GM12878 (cell line): ENCODE measurements at regions not wholly inside any gene's neighbourhood (a gene's known extent, or its start where the extent isn't known, plus 50 kb on each side); places are given as distances from the start of the nearest gene placed in this dataset.

Experiments used
- ATAC-seq: fragments of 200-7000 bp; cut with Tn5 transposase; 3 replicates; pipeline ENCODE4 v1.9.1; 2020; ENCODE audit warnings: mild to moderate bottlenecking, moderate library complexity
- BruUV-seq: library from RNA; stranded (reverse); fragments of 400-500 nt; replicated peaks from 2 replicates; lab custom pipeline; 2021; lab: Mats Ljungman, UMichigan
- CTCF ChIA-PET: fragments of 300-600 bp; sonication (Branson Sonifier 250); formaldehyde crosslinking; extraction: SDS; loops from one replicate; lab custom pipeline; 2021; ENCODE audit warnings: inconsistent platforms; lab: Yijun Ruan, JAX
- POLR2A ChIA-PET: fragments of 350-600 bp; formaldehyde crosslinking; extraction: SDS; loops from one replicate; lab custom pipeline; 2021; ENCODE audit warnings: inconsistent platforms; lab: Charles Lee
- RAD21 ChIA-PET: fragments of 300-600 bp; sonication (Branson Sonifier 250); formaldehyde crosslinking; loops from one replicate; lab custom pipeline; 2023; ENCODE audit warnings: antibody characterized with exemption; ENCODE audit not compliant: unreplicated experiment; lab: Charles Lee
- SMC1A ChIA-PET: fragments of 300-600 bp; sonication (Branson Sonifier 250); formaldehyde crosslinking; loops from one replicate; lab custom pipeline; 2023; ENCODE audit not compliant: unreplicated experiment, uncharacterized antibody; lab: Charles Lee
- DNase-seq: peaks from one replicate; pipeline ENCODE4 v3.0.0-alpha.2; 2011; ENCODE audit warnings: low read depth, low spot score
- FAIRE-seq: peaks from 3 replicates; lab custom pipeline; 2011; peaks lifted over from hg19 to GRCh38; lab: Jason Lieb, UNC
- H2AFZ ChIP-seq: 2 replicates; pipeline ENCODE4 v1.6.0; 2011; ENCODE audit warnings: low read depth, low read length, control low read depth; ENCODE audit not compliant: control insufficient read depth
- H3K27ac ChIP-seq: 2 replicates; pipeline ENCODE4 v1.5.1; 2011; ENCODE audit warnings: control low read depth; ENCODE audit not compliant: control insufficient read depth, insufficient read depth
- H3K27me3 ChIP-seq, 2 experiments: replicated peaks in 1 of 2; 2 replicates each; pipeline versions ENCODE4 v1.6.0 to v1.6.1; 2011; ENCODE audit warnings: low read length in 1 of 2; ENCODE audit not compliant: control insufficient read depth in 2 of 2, insufficient read depth in 2 of 2
- H3K36me3 ChIP-seq, 2 experiments: 2 replicates each; pipeline ENCODE4 v1.5.1; 2011; ENCODE audit warnings: low read length in 1 of 2; ENCODE audit not compliant: control insufficient read depth in 2 of 2, insufficient read depth in 2 of 2
- H3K4me1 ChIP-seq: 2 replicates; pipeline ENCODE4 v1.6.1; 2011; ENCODE audit warnings: mild to moderate bottlenecking, low read length, moderate library complexity, mixed read lengths; ENCODE audit not compliant: control insufficient read depth, insufficient read depth
- H3K4me2 ChIP-seq: 2 replicates; pipeline ENCODE4 v1.6.0; 2011; ENCODE audit warnings: control low read depth; ENCODE audit not compliant: control insufficient read depth, insufficient read depth
- H3K4me3 ChIP-seq: fragments of 200-600 bp; sonication (generic); 2 replicates; pipeline ENCODE4 v1.5.1; 2016
- H3K79me2 ChIP-seq: 2 replicates; pipeline ENCODE4 v1.6.0; 2011; ENCODE audit warnings: low read length; ENCODE audit not compliant: control insufficient read depth, insufficient read depth
- H3K9ac ChIP-seq: 2 replicates; pipeline ENCODE4 v1.8.0; 2011; ENCODE audit warnings: low read length, control low read depth, mixed read lengths; ENCODE audit not compliant: control insufficient read depth, insufficient read depth
- H3K9me3 ChIP-seq: replicated peaks from 3 replicates; pipeline ENCODE4 v1.5.1; 2011; ENCODE audit warnings: mild to moderate bottlenecking, low read length; ENCODE audit not compliant: control insufficient read depth, insufficient read depth
- H4K20me1 ChIP-seq: 2 replicates; pipeline ENCODE4 v1.6.0; 2011; ENCODE audit not compliant: control insufficient read depth, insufficient read depth
- FOXK2 ChIP-seq: fragments of 450-650 bp; IDR thresholded peaks from 2 replicates; pipeline ENCODE4 v1.6.1; 2017; ENCODE audit warnings: mild to moderate bottlenecking, moderate library complexity
- FOXM1 ChIP-seq: IDR thresholded peaks from 2 replicates; pipeline ENCODE4 v1.6.1; 2012; ENCODE audit warnings: low read depth, mild to moderate bottlenecking, inconsistent platforms, low read length, moderate library complexity
- HDAC2 ChIP-seq: fragments of 200-600 bp; sonication (generic); IDR thresholded peaks from 2 replicates; pipeline ENCODE4 v1.6.1; 2017
- IKZF1 ChIP-seq: fragments of 450-650 bp; conservative IDR thresholded peaks from 2 replicates; pipeline ENCODE4 v1.6.1; 2017; ENCODE audit warnings: antibody characterized with exemption, mild to moderate bottlenecking
- PAX8 ChIP-seq: fragments of 450-650 bp; IDR thresholded peaks from 2 replicates; pipeline ENCODE4 v1.6.1; 2017; ENCODE audit warnings: mild to moderate bottlenecking, moderate library complexity
- STAT1 ChIP-seq: fragments of 450-650 bp; conservative IDR thresholded peaks from 2 replicates; pipeline ENCODE4 v1.6.1; 2014; ENCODE audit warnings: antibody characterized with exemption, mild to moderate bottlenecking
- SUZ12 ChIP-seq: fragments of 200-600 bp; sonication (generic); IDR thresholded peaks from one replicate; pipeline ENCODE4 v1.6.1; 2018; ENCODE audit warnings: antibody characterized with exemption, mild to moderate bottlenecking; ENCODE audit not compliant: unreplicated experiment
- TCF3 ChIP-seq: IDR thresholded peaks from 2 replicates; pipeline ENCODE4 v1.6.1; 2012; ENCODE audit warnings: low read depth, mild to moderate bottlenecking, low read length, borderline replicate concordance; ENCODE audit not compliant: insufficient read depth
- ZNF217 ChIP-seq: fragments of 450-650 bp; IDR thresholded peaks from 2 replicates; pipeline ENCODE4 v1.6.1; 2017; ENCODE audit warnings: antibody characterized with exemption, mild to moderate bottlenecking
- ZNF622 ChIP-seq: fragments of 450-650 bp; IDR thresholded peaks from 2 replicates; pipeline ENCODE4 v1.6.1; 2017; ENCODE audit warnings: mild to moderate bottlenecking, inconsistent platforms
- WGBS: methylation state at CpG from one replicate; pipeline ENCODE4 v1.1.6; 2016; ENCODE audit warnings: low lambda C conversion rate; ENCODE audit not compliant: insufficient replicate concordance, insufficient coverage; ENCODE audit errors: missing lambda C conversion rate; 5-methylcytosine and 5-hydroxymethylcytosine counted together
- in situ Hi-C: fragments of 300-500 bp; cut with MboI; formaldehyde crosslinking; loops from 9 replicates; pipeline ENCODE4 v1.14.3; 2018; ENCODE audit warnings: mixed read lengths
- intact Hi-C: fragments of 100-400 bp; cut with micrococcal nuclease; formaldehyde crosslinking; loops from one replicate; pipeline ENCODE4 v1.14.2; 2022; ENCODE audit not compliant: unreplicated experiment
- TF ChIP-seq, protein P1 (sequence below): fragments of 450-650 bp; IDR thresholded peaks from 2 replicates; pipeline ENCODE4 v1.6.1; 2017; ENCODE audit warnings: borderline replicate concordance
- TF ChIP-seq, protein P2 (sequence below): fragments of 450-650 bp; IDR thresholded peaks from 2 replicates; pipeline ENCODE4 v1.6.1; 2018; ENCODE audit warnings: borderline replicate concordance, mild to moderate bottlenecking; ENCODE audit not compliant: partially characterized antibody
- TF ChIP-seq, protein P3 (sequence below): fragments of 450-650 bp; IDR thresholded peaks from 2 replicates; pipeline ENCODE4 v1.6.1; 2017; ENCODE audit warnings: antibody characterized with exemption, mild to moderate bottlenecking, moderate library complexity

DNA sequence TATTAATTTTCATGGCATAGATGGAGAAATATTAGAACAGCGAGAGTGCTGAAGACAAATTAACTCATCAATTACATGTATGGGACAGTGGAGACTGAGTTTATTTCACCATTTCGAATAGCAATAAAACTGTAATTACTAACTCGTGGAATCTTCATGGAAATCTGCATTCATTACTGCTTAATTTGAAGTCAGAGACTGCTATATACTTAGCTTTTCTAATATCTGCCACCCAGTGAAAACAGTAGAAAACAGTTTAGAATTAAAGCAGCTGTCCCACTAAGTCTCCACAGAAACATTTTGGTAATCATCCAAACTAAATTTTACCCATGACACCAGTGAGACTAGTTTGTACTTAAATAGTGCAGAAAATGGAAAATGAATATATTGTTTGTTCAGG is 56.8 kb downstream of the IZUMO3 start:
- ChIA-PET RAD21 (no interaction called here), CTCF (no interaction called here), SMC1A (interaction anchor here (1.3 kb wide), 1 partner anchor 10 kb away, joined by 3 read pairs; no protein-coding TSS in a partner anchor), POLR2A (no interaction called here)
- Histone ChIP-seq H3K4me3 (no peak overlapping the region), H3K4me1 (no peaks in the 10 kb centered on the region), H3K4me2 (no peak overlapping the region), H3K9ac (no peak overlapping the region), H3K79me2 (no peaks in the 10 kb centered on the region), H3K27me3 (no peaks in the 10 kb centered on the region), H3K27ac (no peak overlapping the region), H4K20me1 (no peaks in the 10 kb centered on the region), H3K9me3 (no peaks in the 10 kb centered on the region), H2AFZ (no peak overlapping the region), H3K36me3 (no peaks in the 10 kb centered on the region)
- ATAC-seq (no peak), DNase-seq (no peak), FAIRE-seq (no peak)
- in situ Hi-C loops: no loop called here
- no peak for TF ChIP-seq STAT1
- TF ChIP-seq ZNF622: no peak
- TF ChIP-seq TCF3: no peak
- no peak for TF ChIP-seq FOXK2
- TF ChIP-seq IKZF1: no peak
- TF ChIP-seq, protein P1, sequence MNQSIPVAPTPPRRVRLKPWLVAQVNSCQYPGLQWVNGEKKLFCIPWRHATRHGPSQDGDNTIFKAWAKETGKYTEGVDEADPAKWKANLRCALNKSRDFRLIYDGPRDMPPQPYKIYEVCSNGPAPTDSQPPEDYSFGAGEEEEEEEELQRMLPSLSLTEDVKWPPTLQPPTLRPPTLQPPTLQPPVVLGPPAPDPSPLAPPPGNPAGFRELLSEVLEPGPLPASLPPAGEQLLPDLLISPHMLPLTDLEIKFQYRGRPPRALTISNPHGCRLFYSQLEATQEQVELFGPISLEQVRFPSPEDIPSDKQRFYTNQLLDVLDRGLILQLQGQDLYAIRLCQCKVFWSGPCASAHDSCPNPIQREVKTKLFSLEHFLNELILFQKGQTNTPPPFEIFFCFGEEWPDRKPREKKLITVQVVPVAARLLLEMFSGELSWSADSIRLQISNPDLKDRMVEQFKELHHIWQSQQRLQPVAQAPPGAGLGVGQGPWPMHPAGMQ: no peak
- intact Hi-C loops: no loop called here
- WGBS: 1% methylated on average over 3 of the region's 3 CpGs
- no TSS peak for BruUV-seq

DNA sequence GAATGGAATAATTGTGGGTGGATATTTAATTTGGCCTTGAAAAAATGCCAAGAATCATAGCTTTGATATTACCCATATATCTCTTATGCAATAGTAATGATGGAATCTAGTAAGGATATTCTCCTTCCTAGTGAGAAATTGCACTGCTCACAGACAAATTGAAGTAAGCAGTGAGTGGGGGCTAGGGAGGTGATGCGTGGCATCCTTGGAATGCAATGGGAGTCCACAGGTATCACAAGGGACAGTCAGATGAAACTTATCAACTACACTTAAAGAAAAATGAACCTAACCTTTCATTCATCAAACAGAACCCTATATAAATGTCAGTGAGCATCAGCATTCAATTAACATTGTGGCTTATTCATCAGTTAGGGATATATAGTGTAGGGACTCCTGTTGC is 57.8 kb downstream of the IZUMO3 start:
- H2AFZ ChIP-seq: no peak overlapping the region
- TF ChIP-seq ZNF217 (no peak), SUZ12 (no peak), IKZF1 (no peak), HDAC2 (no peak), FOXM1 (no peak), PAX8 (no peak)
- TF ChIP-seq, protein P2, sequence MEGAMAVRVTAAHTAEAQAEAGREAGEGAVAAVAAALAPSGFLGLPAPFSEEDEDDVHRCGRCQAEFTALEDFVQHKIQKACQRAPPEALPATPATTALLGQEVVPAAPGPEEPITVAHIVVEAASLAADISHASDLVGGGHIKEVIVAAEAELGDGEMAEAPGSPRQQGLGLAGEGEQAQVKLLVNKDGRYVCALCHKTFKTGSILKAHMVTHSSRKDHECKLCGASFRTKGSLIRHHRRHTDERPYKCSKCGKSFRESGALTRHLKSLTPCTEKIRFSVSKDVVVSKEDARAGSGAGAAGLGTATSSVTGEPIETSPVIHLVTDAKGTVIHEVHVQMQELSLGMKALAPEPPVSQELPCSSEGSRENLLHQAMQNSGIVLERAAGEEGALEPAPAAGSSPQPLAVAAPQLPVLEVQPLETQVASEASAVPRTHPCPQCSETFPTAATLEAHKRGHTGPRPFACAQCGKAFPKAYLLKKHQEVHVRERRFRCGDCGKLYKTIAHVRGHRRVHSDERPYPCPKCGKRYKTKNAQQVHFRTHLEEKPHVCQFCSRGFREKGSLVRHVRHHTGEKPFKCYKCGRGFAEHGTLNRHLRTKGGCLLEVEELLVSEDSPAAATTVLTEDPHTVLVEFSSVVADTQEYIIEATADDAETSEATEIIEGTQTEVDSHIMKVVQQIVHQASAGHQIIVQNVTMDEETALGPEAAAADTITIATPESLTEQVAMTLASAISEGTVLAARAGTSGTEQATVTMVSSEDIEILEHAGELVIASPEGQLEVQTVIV: no peak
- TF ChIP-seq, protein P3, sequence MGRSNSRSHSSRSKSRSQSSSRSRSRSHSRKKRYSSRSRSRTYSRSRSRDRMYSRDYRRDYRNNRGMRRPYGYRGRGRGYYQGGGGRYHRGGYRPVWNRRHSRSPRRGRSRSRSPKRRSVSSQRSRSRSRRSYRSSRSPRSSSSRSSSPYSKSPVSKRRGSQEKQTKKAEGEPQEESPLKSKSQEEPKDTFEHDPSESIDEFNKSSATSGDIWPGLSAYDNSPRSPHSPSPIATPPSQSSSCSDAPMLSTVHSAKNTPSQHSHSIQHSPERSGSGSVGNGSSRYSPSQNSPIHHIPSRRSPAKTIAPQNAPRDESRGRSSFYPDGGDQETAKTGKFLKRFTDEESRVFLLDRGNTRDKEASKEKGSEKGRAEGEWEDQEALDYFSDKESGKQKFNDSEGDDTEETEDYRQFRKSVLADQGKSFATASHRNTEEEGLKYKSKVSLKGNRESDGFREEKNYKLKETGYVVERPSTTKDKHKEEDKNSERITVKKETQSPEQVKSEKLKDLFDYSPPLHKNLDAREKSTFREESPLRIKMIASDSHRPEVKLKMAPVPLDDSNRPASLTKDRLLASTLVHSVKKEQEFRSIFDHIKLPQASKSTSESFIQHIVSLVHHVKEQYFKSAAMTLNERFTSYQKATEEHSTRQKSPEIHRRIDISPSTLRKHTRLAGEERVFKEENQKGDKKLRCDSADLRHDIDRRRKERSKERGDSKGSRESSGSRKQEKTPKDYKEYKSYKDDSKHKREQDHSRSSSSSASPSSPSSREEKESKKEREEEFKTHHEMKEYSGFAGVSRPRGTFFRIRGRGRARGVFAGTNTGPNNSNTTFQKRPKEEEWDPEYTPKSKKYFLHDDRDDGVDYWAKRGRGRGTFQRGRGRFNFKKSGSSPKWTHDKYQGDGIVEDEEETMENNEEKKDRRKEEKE: no peak

More for the DNA sequence above, 57.8 kb downstream of the IZUMO3 start:
- CTCF ChIA-PET: no interaction called here
- no peak overlapping the region for H3K4me3 ChIP-seq
- H3K9ac ChIP-seq: no peak overlapping the region
- RAD21 ChIA-PET: no interaction called here
- ATAC-seq: no peak
- in situ Hi-C loops (no loop called here), intact Hi-C loops (no loop called here)
- no peaks in the 10 kb centered on the region for H4K20me1 ChIP-seq
- 0% methylated on average over 1 of the region's 1 CpG for WGBS
- H3K27me3 ChIP-seq: no peaks in the 10 kb centered on the region
- POLR2A ChIA-PET: no interaction called here
- H3K27ac ChIP-seq: no peak overlapping the region
- no peak overlapping the region for H3K4me2 ChIP-seq
- no peaks in the 10 kb centered on the region for H3K36me3 ChIP-seq
- no peak for FAIRE-seq
- no peaks in the 10 kb centered on the region for H3K79me2 ChIP-seq
- no TSS peak for BruUV-seq
- no peak for DNase-seq
- SMC1A ChIA-PET: interaction anchor here (1.3 kb wide), 1 partner anchor 9 kb away, joined by 3 read pairs; no protein-coding TSS in a partner anchor
- no peaks in the 10 kb centered on the region for H3K4me1 ChIP-seq
- H3K9me3 ChIP-seq: no peaks in the 10 kb centered on the region
